GM21619 (cell line): ENCODE measurements at regions not wholly inside any gene's neighbourhood (a gene's known extent, or its start where the extent isn't known, plus 50 kb on each side); places are given as distances from the start of the nearest gene placed in this dataset.
"Not testable (repeated sequence)": the region's sequence is repeated elsewhere in the genome, so short reads cannot be mapped to it uniquely, and the experiment has no call there.

ENCODE experiments used
- ATAC-seq: cut with Tn5 transposase; IDR thresholded peaks from one replicate; pipeline ENCODE4 v1.9.1; 2021; ENCODE audit not compliant: unreplicated experiment

DNA sequence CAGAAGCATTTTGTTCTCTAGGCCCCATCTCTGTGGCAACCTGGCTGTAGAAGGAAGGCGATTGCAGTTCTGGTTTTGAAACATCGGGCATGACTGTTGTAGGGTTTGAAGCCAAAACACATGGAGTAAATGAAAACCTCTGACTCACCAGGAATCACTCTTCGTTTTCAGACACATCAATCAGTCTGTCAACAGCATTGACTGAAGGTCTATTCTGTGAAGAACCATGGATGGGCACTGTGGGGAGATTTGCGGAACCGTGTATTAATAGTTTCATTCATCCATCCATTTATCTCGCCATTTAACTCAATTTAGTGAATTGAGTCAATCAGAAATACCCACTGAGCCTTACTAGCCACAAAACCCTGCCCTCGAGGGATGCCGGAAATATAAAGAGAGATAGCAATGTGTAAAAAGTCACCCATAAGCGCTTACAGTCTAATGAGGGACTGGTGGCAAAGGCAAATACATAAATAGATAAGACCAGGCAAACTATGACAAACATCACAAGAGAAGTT lies 364.6 kb upstream of the PROX1 start:
- no peak for ATAC-seq

DNA sequence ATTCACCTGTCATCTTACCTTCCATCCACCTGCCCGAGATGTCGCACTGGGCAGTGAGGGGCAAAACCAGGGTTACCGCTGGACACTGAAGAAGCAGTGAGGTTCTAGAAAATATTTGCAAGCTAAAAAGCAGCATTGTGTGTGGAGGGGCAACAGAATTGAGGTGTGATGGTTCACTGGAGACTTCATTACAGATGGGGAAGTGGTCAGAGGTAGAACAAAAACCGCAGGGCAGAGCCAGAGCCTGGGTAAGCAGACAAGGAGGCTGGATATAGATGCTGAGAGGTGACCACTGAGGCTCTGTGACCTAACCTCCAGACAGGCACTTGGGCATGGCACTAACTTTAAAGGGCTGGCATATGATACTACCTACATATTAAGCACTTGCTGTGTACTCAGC lies 363.9 kb upstream of the PROX1 start:
- no peak for ATAC-seq

DNA sequence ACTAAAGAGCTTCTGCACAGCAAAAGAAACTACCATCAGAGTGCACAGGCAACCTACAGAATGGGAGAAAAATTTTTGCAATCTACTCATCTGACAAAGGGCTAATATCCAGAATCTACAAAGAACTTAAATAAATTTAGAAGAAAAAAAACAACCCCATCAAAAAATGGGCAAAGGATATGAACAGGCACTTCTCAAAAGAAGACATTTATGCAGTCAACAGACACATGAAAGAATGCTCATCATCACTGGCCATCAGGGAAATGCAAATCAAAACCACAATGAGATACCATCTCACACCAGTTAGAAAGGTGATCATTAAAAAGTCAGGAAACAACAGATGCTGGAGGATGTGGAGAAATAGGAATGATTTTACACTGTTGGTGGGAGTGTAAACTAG lies 351.0 kb upstream of the PROX1 start:
- ATAC-seq, result not testable (repeated sequence)

DNA sequence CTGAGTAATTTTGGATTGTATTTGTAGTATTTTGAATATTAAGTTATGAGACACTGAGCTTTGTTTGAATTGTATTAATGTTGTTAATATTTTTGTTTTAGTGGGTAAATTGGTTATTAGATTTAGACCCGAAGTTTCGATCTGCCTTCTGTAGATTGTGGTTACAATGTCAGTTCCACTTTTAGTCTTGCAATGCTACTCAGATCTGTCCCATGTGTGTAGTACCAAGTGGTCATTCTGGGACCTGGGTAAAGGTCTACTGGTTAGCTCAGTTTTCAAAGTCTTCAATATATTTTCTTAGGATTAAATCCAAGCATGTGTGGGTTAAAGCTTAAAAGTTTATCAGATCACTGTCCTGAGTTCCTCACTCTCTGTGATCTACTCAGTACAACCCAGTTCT lies 346.5 kb upstream of the PROX1 start:
- ATAC-seq, result no peak

DNA sequence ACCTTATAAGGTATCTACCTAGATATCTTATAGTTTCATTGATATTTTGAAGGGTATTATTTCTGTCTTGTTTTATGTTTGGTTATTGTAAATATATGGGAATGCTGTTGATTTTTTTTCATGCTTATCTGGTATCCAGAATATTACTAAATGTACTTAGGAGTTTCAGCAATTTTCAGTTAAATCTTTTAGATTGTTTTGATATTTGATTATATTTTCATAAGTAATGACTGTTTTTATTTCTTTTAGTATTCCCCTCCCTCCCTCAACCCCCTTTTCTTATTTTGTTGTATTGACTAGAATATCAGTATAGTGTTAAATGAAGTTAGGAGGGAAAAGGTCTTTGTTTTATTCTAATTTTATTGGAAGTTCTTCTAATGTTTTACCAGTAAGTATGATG lies 344.4 kb upstream of the PROX1 start:
- ATAC-seq, result no peak

DNA sequence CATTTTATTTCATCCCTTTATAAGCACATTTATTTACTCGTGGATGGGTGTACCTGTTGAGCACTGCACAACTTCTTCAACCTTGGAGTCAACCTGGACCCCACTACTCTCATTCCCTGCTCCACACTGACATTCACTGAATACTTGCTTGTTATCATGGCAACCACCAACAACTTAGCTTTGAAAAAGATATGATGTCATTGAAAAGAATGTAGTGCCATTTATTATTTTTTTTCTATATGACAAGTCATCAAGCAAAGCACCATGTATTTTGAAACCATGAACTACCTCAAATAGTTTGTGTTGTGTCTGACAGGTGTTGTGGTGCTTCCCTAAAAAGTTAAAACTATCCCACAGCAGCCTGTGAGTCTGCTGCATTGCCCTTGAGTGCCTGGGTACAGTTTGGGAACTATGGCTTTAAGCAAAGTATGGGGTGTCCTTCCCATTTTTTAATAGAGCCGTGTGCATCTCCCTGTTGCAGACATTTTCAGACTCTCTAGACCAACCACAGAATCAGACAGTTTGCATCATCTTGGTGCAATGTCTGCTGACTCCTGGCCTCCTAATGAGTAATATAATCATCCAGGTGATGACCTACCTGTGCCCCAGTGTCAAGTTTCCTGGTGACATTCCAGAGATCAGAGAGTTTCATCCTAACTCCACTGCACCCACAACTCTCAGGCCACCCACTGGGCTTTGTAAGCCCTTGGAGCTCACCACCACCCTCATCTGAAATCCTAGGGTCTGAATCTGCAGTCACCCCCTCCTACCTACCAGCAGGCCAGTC lies 339.7 kb upstream of the PROX1 start:
- ATAC-seq, result no peak

DNA sequence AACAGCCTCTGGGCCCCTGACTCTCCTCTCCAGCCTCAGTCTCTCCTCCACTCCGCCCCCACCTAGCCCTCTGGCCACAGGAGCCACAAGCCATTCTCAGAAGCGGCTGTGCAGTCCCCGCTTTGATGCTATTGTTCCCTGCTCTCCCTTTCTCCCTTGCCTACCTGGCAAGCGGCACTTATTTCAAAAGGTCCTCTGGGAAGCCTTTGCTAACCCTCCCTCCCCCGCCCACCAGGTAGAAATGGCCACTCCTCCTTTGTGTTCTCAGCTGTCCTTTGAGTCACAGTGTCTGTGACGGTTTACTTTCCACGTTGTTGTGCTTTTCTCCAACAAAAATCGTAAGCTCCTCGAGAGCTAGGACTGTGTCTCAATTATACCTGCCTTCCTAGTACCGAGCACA lies 338.4 kb upstream of the PROX1 start:
- ATAC-seq, result no peak

DNA sequence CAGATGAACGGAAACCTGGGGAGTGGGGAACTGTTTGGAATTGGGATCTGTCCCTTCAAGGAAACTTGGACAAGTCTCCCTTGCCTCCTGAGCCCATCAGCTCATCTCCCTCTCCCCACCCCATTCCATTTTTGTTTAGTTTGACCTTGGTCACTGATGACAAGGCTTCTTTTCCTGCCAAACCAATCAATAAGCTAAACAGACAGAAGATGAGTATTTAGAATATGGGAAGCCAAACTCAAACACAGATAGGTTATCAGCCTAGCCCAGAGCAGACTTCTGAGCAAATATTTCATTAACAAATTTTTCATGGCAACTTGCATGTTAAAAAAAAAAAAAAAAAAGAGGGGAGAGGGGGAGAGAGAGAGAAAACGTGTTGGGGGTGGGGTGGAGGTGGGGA lies 337.2 kb upstream of the PROX1 start:
- ATAC-seq, result no peak

DNA sequence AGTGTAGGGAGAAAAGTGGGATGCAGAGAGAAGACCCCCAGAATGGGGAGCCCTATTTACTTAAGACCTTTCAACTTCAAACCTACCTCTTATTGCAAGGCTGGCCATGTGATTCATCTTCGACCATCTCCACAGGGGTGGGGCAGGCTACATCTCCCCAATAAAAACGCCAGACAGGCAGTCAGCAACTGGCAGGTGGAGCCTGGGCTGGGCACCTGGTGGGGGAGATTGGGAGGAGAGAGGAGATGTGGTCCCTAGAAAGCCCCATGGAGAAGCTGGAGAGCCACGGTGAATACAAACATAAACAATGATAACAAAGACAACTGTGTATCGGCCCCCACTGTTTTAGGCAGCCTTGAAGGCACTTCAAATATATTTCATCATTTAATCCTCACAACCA lies 336.7 kb upstream of the PROX1 start:
- no peak for ATAC-seq

DNA sequence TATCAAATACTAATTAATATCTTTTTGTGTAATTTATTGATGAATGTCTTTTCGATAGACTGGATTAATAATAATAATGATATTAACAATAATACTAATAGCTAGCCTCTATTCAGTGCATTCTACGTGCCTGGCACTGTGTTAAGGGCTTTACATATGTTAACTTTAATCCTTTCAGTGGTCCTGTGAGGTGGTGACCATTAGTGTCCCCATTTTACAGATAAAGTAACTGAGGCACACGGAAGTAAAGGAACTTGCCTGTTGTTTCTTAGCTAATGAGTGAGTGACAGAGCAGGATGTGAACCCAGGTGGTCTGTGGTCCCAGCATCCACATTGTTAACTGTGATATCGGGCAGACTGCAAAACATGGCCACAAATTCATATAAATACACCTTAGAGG lies 335.7 kb upstream of the PROX1 start:
- no peak for ATAC-seq

DNA sequence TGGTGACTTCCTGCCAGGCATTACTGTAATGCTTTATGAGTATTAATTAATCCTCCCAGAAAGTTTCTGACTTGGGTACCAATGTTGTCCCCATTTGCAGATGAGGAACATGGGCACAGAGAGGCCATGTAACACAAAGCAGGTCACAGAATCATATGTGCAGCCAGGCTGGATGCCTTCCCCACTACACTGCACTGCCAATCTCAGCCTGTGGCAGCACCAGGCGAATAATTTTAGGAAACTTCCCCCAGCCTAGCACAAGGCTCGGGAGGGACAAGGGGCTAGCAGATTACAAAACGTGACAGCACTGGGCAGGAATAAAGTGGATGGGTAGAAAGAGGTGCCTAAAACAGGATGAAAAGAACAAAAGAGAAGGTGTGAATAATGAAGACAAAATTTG lies 331.7 kb upstream of the PROX1 start:
- ATAC-seq, result no peak

DNA sequence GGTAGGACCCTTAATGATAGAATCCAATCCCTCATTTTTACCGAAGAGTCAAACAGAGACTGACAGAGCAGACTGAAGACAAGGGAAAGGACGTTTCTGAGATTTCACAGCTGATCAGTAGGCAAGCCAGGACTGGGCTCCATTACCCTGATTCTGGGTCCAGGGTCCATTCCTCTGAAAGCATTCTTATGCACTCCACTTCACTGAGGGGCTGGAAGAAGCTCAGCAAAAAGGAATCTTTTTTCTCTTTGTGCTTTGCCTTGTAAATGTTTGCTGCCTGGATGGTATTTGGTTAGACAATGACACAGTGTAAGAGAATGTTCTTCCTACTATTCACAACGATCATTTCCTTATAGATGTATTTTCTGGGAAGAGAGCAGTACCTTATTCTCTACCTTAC lies 331.3 kb upstream of the PROX1 start:
- no peak for ATAC-seq

DNA sequence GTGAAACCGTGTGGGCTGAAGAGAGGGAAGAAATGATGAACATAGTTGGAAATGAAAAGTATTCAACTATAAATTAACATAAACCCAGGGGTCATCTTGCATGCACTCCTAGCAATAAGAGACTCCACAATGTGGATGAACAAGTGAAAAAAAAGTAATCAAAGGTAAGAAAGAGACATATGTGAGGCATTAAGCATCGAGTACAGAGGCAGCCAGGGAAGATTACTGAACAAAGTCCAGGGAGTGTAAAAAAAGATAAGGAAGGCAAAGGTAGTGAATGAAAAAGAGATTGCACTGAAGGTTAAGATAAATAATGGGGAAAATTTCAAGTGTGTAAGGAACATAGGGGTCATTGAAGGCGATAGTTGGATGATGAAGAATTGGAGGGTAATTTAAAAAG lies 330.8 kb upstream of the PROX1 start:
- ATAC-seq, result no peak

DNA sequence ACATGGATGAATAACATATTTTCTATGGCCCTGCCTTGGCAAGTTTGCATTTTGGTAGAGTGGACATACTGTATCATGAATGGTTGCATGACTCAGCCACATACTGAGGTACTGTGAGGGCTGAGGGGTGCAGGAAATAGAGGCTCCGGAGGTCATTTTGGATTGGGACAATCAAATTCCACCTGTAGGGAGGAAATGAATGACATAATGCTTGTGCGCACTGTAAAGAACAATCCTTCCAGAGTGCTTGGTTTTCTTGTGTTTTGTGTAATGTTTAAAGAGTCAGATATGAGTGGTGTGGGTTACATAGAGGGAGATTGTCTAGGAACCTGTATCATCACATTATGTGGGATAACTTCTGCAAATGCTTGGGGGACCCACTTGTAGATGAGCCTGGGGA lies 329.9 kb upstream of the PROX1 start:
- ATAC-seq, result no peak

DNA sequence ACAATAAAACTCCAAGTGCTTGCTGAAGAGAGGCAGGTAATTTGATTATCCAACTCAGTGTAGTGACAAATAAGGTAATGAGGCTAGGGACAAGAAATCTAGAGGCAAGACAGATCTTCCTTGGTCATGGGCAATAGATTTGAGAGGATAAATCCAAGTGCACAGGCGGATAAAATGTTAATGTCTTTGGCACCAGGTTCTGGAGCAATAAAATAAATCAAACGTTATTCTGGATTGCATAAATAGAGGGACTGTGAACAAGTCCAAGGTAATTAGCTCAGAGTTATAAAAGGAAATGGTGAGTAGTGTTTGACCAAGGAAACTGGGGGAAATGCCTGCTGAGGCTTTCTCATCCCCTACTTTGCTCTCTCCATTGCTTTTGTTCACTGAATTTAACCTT lies 329.3 kb upstream of the PROX1 start:
- ATAC-seq, result no peak

DNA sequence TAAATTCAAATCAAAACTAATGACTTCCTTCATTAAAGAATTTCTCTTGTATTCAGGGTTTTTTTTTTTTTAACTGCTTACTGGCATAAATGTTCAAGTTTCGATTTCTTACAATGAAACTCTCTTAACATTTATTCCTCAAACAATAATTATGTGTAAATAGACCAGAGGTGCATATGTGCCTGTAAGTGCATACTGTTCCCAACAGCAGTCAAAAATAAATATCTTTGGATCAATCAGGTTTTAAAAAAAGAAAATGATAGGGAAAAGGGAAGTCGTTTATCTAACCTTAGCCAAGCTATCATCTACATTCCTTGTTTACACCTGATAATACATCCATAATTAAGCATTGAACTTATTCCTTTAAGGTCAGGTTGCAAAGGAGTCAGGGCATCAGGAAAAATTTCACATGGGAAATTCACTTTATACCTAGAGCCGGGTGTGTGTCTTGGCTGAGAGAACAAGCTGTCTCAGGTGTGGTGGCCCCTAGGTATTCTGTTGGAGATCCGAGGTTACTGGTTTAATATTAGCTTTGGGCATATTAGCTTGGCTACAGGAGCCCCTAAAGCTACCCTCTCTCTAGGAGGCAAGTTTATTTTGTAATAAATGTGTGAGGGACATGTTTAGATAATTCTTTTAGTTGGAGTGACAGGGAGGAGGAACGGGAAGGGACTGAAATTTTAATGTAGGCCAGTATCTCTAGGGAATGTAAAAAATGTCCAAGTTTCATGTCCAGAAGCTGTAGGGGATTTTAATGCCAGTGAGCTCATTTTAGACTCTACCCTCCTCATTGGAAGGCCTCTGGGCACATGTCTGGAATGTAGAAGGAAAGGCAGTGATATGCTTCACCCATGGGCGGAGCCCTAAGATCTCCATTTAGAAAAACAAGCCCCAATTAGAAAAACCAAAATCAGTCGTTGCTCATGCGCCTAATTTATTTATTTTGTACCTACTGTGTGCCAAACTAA lies 327.9 kb upstream of the PROX1 start:
- ATAC-seq, result no peak

DNA sequence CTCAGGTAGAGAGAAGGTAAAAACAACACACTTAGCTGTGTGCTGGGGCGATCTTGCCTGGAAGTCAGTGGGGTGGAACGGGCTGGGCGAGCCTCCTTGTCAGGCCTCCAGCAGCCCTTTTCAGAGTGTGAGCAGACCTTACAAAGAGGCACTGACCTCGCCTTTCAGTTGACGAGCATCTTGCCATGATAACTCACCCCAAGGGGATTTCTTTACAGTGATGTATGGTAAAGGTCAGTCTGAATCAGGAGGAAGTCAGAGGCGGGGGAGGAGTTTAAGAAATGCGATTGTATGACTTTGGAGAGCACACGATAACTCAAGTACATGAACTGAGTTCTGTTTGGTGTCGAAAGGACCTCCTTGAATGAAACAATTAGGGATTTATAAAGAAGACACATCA lies 326.5 kb upstream of the PROX1 start:
- no peak for ATAC-seq

DNA sequence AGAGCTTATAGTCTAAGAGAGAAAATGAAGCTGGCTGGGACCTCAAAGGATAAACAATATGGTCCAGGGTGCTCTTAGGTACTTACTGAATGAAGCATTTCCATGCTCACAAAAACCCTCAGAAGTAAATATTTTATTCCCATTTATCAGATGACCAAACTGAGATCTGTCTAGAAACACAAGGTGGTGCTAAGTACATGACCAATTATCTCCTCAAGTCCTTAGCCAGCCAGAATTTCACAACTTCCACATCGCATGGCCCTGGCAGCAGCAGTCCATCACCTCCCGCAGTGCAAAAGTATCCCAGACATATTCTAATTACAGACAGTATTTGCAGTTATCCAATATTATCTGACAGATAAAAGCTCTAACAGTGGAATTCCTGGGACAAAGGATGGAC lies 321.7 kb upstream of the PROX1 start:
- no peak for ATAC-seq

DNA sequence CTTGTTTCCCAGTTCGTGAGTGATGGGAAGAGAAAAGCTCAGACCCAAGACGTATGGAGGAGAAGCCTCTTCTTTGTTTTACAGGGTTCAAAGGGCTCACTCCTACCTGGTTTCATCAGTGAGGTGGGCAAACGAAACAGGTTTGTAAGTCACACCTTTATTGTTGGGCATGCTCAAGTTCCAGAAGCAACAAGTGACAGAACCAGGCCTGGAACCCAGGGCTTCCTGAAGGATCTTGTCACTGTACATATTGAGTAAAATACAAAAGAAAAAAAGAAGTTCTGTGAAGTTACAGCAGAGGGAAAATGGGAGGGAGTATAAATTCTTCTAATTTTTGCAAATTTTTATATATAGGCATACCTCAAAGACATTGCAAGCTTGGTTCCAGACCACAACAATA lies 320.9 kb upstream of the PROX1 start:
- no peak for ATAC-seq

DNA sequence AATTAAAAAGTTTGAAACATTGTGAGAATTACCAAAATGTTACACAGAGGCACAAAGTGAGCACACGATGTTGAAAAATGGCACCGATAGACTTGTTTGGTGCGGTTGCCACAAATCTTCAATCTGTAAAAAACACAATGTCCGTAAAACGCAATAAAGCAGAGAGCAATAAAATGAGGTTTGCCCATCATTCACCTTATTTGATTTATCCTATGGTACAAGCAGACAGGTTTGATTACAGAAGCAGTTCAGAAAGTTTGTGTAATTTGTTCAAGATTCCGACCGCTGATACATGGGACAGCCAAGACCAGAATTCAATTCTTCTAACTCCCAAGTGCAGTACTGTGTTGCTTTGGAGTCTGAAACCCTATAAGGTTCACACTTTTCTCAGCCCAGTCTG lies 318.3 kb upstream of the PROX1 start:
- no peak for ATAC-seq

DNA sequence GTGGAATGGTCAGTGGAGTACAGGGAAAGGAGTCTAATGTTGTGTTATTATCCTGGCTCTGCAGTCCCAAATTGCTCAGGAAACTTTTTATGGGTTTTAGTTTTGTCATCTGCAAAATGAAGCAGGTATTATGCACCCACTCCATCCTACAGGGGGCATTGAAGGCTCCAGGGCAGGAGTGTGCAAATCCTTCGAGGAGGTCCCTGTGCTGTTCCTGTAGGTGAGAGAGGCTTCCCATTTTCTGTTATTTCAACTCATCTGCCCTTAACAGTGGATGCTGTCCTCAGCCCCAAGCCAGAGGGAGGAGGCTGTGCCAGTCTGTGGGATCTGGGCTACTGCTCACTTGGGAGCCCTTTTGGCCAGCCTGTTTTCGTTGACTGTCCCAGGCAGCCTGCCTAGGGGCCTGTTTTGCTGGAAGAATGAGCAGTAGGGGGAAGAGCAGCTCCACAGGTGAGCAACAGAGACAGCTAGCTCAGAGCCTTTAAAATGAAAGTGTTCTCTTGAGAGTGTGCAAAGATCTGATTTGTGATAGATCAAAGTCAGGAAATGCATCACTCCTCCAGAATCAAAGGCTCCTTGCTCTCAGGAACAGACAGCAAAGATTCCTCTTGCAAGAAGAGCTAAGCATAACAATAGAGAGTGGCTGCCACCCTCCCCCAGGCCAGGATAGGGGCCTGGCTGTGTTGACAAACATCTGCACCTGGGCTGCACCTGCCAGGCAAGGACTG lies 317.6 kb upstream of the PROX1 start:
- ATAC-seq, result no peak

DNA sequence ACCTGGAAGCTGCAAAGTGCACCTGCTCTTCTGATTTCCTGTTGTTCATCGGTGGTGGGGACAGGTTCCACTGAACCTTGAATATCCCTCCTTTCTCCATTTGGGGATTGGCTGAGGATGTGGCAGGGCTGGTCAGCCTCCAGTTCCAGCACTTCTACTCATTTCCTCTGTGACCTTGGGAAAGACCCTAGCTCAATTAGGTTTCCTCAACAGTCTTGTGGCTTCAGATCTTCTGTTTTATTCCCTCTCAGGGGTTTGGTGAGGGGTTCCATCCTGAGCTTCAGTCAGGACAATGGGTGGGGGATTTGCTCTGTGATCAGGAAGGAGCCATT lies 317.1 kb upstream of the PROX1 start:
- ATAC-seq, result no peak
